Uterus (tissue), 3 donors: ENCODE measurements at regions not wholly inside any gene's neighbourhood (a gene's known extent, or its start where the extent isn't known, plus 50 kb on each side); places are given as distances from the start of the nearest gene placed in this dataset.
A peak's percentile ranks its signal among the peaks of the same experiment; 100 is the strongest.

ENCODE experiments used
- DNase-seq, 2 donors: peaks; one replicate each; pipeline ENCODE4 v3.0.0-alpha.2; 2019 to 2020
- H3K27ac ChIP-seq, 2 donors: fragments of 200-600 bp; sonication (generic); 1 replicate in 1 of 2; 2 replicates in 1 of 2; pipeline ENCODE4 v1.5.1; 2016 to 2018
- H3K27me3 ChIP-seq, 2 donors: fragments of 200-600 bp; sonication (generic); one replicate each; pipeline ENCODE4 v1.5.1; 2018 to 2019; ENCODE audit warnings: control low read depth in 1 of 2
- H3K36me3 ChIP-seq, 2 donors: fragments of 200-600 bp; sonication (generic); one replicate each; pipeline ENCODE4 v1.5.1; 2019; ENCODE audit warnings: control low read depth in 1 of 2
- H3K4me1 ChIP-seq, 2 donors: fragments of 200-600 bp; sonication (generic); one replicate each; pipeline ENCODE4 v1.5.1; 2018 to 2019; ENCODE audit warnings: control low read depth in 1 of 2
- H3K4me3 ChIP-seq, 2 donors: fragments of 200-600 bp; sonication (generic); 1 replicate in 1 of 2; 2 replicates in 1 of 2; pipeline ENCODE4 v1.5.1; 2018 to 2019; ENCODE audit warnings: mild to moderate bottlenecking in 1 of 2
- H3K9me3 ChIP-seq, 2 donors: fragments of 200-600 bp; sonication (generic); one replicate each; pipeline ENCODE4 v1.5.1; 2019; ENCODE audit warnings: control low read depth in 1 of 2
- POLR2A ChIP-seq, 2 donors: fragments of 450-650 bp; IDR thresholded peaks; one replicate each; pipeline ENCODE4 v1.6.1; 2016; ENCODE audit warnings: antibody characterized with exemption in 2 of 2, mild to moderate bottlenecking in 1 of 2, moderate library complexity in 1 of 2
- intact Hi-C: fragments of 100-400 bp; cut with DNase I; formaldehyde crosslinking; loops from one replicate; pipeline ENCODE4 v1.15.1; 2023; ENCODE audit warnings: low total_unique reads
- TF ChIP-seq, protein P1 (sequence below), 4 experiments: fragments of 200-600 bp in 2 of 4; fragments of 450-650 bp in 2 of 4; sonication (generic) in 2 of 4; IDR thresholded peaks; one replicate each; pipeline ENCODE4 v1.5.1; 2016 to 2019; ENCODE audit warnings: antibody characterized with exemption in 4 of 4, mild to moderate bottlenecking in 2 of 4, moderate library complexity in 1 of 4
- donor health status: DM: yes; HTN: yes; CAD: no.

- H3K27ac ChIP-seq = no peak overlapping the region
- DNase-seq = no peak
- intact Hi-C loops = no loop called here
- no peaks in the 10 kb centered on the region for H3K36me3 ChIP-seq
- TF ChIP-seq, protein P1, sequence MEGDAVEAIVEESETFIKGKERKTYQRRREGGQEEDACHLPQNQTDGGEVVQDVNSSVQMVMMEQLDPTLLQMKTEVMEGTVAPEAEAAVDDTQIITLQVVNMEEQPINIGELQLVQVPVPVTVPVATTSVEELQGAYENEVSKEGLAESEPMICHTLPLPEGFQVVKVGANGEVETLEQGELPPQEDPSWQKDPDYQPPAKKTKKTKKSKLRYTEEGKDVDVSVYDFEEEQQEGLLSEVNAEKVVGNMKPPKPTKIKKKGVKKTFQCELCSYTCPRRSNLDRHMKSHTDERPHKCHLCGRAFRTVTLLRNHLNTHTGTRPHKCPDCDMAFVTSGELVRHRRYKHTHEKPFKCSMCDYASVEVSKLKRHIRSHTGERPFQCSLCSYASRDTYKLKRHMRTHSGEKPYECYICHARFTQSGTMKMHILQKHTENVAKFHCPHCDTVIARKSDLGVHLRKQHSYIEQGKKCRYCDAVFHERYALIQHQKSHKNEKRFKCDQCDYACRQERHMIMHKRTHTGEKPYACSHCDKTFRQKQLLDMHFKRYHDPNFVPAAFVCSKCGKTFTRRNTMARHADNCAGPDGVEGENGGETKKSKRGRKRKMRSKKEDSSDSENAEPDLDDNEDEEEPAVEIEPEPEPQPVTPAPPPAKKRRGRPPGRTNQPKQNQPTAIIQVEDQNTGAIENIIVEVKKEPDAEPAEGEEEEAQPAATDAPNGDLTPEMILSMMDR (IDR thresholded peaks at IDR 0.05) = no peak
- TF ChIP-seq POLR2A (IDR thresholded peaks at IDR 0.05) = no peak
- no peak overlapping the region for H3K4me3 ChIP-seq
- no peaks in the 10 kb centered on the region for H3K4me1 ChIP-seq
- no peaks in the 10 kb centered on the region for H3K9me3 ChIP-seq
- no peaks in the 10 kb centered on the region for H3K27me3 ChIP-seq
Measured at GRCh38 chr5:168089201-168089887, 202.1 kb upstream of the WWC1 start.

GRCh38 chr5:168092209-168093185, 198.9 kb upstream of the WWC1 start:
- Histone ChIP-seq H3K9me3 (no peaks in the 10 kb centered on the region), H3K4me1 (no peaks in the 10 kb centered on the region), H3K27me3 (no peaks in the 10 kb centered on the region), H3K27ac (peak overlapping the region; percentile 10 to 34), H3K4me3 (no peak overlapping the region), H3K36me3 (no peaks in the 10 kb centered on the region)
- intact Hi-C loops = no loop called here
- DNase-seq = no peak
- TF ChIP-seq POLR2A (IDR thresholded peaks at IDR 0.05) = no peak
- TF ChIP-seq, protein P1 (IDR thresholded peaks at IDR 0.05) = no peak

DNA sequence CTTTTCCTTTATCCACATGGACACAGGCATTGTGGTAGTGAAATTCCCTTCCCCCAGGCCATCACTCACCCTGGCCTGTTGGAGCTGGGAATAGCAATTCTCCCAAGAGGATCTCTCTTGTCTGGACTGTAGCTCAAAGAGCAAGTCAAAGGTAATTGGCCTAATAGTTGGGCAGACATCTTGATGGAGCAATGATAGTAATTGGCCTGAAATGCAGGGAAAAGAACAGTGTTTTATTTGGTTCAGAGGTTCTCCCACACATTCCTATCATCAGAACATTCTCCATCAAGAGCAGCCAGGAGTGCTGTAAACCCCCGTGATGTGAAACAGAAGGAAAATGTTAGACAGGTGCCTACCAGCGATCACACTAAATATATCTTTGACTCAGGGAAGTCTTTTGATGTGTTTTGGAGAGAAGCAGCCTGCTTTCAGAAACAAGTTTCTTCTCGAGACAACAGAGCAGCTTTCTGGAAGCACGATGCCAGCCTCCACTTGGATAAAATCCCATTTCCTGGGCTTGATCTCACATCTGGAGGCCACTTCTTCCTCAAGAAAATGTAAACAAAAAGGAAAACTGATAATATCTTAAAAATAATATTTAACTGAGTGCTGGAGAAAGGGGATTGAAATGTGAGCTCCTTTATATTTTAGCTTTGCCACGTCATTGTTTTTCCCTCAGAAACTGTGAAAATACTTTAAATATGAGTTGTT, 198.1 kb upstream of the WWC1 start:
- no peak for DNase-seq
- intact Hi-C loops = no loop called here
- Histone ChIP-seq H3K27ac (peak overlapping the region; percentile 10 to 34), H3K27me3 (no peaks in the 10 kb centered on the region), H3K4me1 (no peaks in the 10 kb centered on the region), H3K36me3 (no peaks in the 10 kb centered on the region), H3K4me3 (no peak overlapping the region), H3K9me3 (no peaks in the 10 kb centered on the region)
- TF ChIP-seq POLR2A (IDR thresholded peaks at IDR 0.05) = no peak
- TF ChIP-seq, protein P1 (IDR thresholded peaks at IDR 0.05) = no peak

GRCh38 chr5:168096525-168096924, 194.9 kb upstream of the WWC1 start:
- Histone ChIP-seq H3K4me3 (no peak overlapping the region), H3K36me3 (no peaks in the 10 kb centered on the region), H3K27ac (no peak overlapping the region), H3K9me3 (no peaks in the 10 kb centered on the region), H3K4me1 (no peaks in the 10 kb centered on the region), H3K27me3 (no peaks in the 10 kb centered on the region)
- no peak for DNase-seq
- intact Hi-C loops = no loop called here
- TF ChIP-seq, protein P1 (IDR thresholded peaks at IDR 0.05) = no peak
- no peak for TF ChIP-seq POLR2A (IDR thresholded peaks at IDR 0.05)
